ENCODE measurements at regions not wholly inside any gene's neighbourhood (a gene's known extent, or its start where the extent isn't known, plus 50 kb on each side); places are given as distances from the start of the nearest gene placed in this dataset.

- Mint-ChIP-seq H3K4me1 (no peaks in the 10 kb centered on the region), H3K4me3 (no peak overlapping the region), H3K36me3 (no peaks in the 10 kb centered on the region), H3K9me3 (no peaks in the 10 kb centered on the region), H3K27ac (no peak overlapping the region)
- DNase-seq (ENCODE audit: low spot score in 2 of 2) = no peak
- no peak for ATAC-seq
Observed at GRCh38 chr13:30024125-30024865, 173.9 kb upstream of the UBL3 start.

GRCh38 chr13:30023196-30023895 lies 172.9 kb upstream of the UBL3 start:
- ATAC-seq = no peak
- Mint-ChIP-seq H3K9me3 (no peaks in the 10 kb centered on the region), H3K4me3 (no peak overlapping the region), H3K4me1 (no peaks in the 10 kb centered on the region), H3K27ac (no peak overlapping the region), H3K36me3 (no peaks in the 10 kb centered on the region)
- DNase-seq (ENCODE audit: low spot score in 2 of 2) = no peak

GRCh38 chr13:30022796-30023195 lies 172.4 kb upstream of the UBL3 start:
- Mint-ChIP-seq H3K36me3 (no peaks in the 10 kb centered on the region), H3K4me3 (no peak overlapping the region), H3K9me3 (no peaks in the 10 kb centered on the region), H3K4me1 (no peaks in the 10 kb centered on the region), H3K27ac (no peak overlapping the region)
- DNase-seq (ENCODE audit: low spot score in 2 of 2) (no peak), ATAC-seq (no peak)

DNA sequence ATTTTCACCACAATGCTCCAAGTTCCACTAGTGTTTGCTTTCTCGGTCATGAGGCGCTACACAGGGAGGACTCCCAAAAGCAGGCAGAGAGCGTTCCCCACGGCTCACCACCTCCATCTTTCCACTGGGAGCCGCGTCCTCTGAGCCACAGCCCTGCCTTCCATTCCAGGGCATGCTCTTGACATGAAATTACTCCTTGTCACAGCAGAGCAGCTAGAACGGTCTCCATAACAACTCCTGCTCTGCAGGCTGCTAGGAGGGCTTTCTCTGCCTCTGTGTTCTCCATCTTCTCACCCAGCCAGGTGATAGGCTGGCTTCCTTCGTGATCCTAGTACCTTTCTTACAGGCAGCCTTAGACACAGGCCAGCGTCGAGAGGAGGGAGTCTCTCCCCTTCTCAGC lies 171.8 kb upstream of the UBL3 start:
- no peaks in the 10 kb centered on the region for H3K36me3 Mint-ChIP-seq
- no peak overlapping the region for H3K27ac Mint-ChIP-seq
- no peaks in the 10 kb centered on the region for H3K9me3 Mint-ChIP-seq
- H3K4me1 Mint-ChIP-seq = no peaks in the 10 kb centered on the region
- DNase-seq (ENCODE audit: low spot score in 2 of 2) = no peak
- H3K4me3 Mint-ChIP-seq = no peak overlapping the region
- no peak for ATAC-seq

DNA sequence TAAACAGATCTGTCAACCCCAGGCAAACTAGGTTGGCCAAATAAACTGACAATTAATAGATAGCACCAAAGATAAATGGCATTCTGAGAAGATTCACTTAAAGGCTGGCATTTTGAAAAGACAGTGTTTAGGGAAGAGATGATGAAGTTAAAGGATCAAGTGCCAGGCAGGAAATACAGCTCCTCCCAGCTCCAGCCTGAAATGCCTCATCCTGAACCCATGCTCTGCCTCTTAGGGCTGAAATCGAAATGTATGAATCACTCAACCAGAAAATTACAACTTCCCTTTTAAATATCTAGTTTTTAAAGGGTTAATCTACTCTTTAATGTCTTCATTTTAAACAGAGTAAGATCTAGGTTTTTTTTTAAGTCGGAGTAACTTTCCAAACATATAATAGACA lies 171.2 kb upstream of the UBL3 start:
- H3K4me3 Mint-ChIP-seq = no peak overlapping the region
- H3K9me3 Mint-ChIP-seq = no peaks in the 10 kb centered on the region
- no peak for DNase-seq (ENCODE audit: low spot score in 2 of 2)
- no peaks in the 10 kb centered on the region for H3K4me1 Mint-ChIP-seq
- H3K36me3 Mint-ChIP-seq = no peaks in the 10 kb centered on the region
- no peak overlapping the region for H3K27ac Mint-ChIP-seq
- no peak for ATAC-seq

- DNase-seq (ENCODE audit: low spot score in 2 of 2) = no peak
- H3K9me3 Mint-ChIP-seq = no peaks in the 10 kb centered on the region
Observed at GRCh38 chr13:30020726-30021312, 170.4 kb upstream of the UBL3 start.

GRCh38 chr13:30019648-30020626 lies 169.5 kb upstream of the UBL3 start:
- Mint-ChIP-seq H3K36me3 (no peaks in the 10 kb centered on the region), H3K4me3 (no peak overlapping the region), H3K9me3 (no peaks in the 10 kb centered on the region), H3K4me1 (no peaks in the 10 kb centered on the region), H3K27ac (no peak overlapping the region)
- no peak for DNase-seq (ENCODE audit: low spot score in 2 of 2)
- ATAC-seq = no peak

More at GRCh38 chr13:30020726-30021312, 170.4 kb upstream of the UBL3 start:
- no peak for ATAC-seq
- H3K4me1 Mint-ChIP-seq = no peaks in the 10 kb centered on the region
- no peaks in the 10 kb centered on the region for H3K36me3 Mint-ChIP-seq
- H3K27ac Mint-ChIP-seq = no peak overlapping the region
- H3K4me3 Mint-ChIP-seq = no peak overlapping the region

- no peak overlapping the region for H3K4me3 Mint-ChIP-seq
- no peak for DNase-seq (ENCODE audit: low spot score in 2 of 2)
- ATAC-seq = no peak
- H3K36me3 Mint-ChIP-seq = no peaks in the 10 kb centered on the region
- no peaks in the 10 kb centered on the region for H3K4me1 Mint-ChIP-seq
- no peaks in the 10 kb centered on the region for H3K9me3 Mint-ChIP-seq
- no peak overlapping the region for H3K27ac Mint-ChIP-seq
Observed at GRCh38 chr13:30017880-30018279, 167.5 kb upstream of the UBL3 start.

DNA sequence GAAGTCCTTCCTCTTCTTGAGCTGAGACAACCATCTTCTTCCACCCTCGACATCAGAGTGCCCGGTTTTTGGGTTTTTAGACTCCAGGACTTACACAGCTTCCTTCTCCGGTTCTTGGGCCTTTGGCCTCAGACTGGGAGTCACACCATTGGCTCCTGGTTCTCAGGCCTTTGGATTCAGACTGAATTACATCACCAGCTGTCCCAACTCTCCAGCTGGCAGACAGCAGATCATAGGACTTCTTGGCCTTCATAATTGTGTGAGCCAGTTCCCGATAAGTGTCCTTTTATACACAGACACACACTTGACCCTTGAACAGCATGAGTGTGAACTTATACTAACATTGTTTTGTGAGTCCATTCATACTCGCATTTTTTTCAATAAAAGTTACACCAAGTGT lies 166.0 kb upstream of the UBL3 start:
- ATAC-seq = no peak
- H3K27ac Mint-ChIP-seq = no peak overlapping the region
- no peaks in the 10 kb centered on the region for H3K36me3 Mint-ChIP-seq
- H3K4me3 Mint-ChIP-seq = no peak overlapping the region
- DNase-seq (ENCODE audit: low spot score in 2 of 2) = no peak
- H3K9me3 Mint-ChIP-seq = no peaks in the 10 kb centered on the region
- H3K4me1 Mint-ChIP-seq = no peaks in the 10 kb centered on the region

- Mint-ChIP-seq H3K27ac (no peak overlapping the region), H3K4me3 (no peak overlapping the region), H3K36me3 (no peaks in the 10 kb centered on the region), H3K4me1 (peaks cover 17% of the 10 kb centered on the region), H3K9me3 (no peaks in the 10 kb centered on the region)
- DNase-seq (ENCODE audit: low spot score in 2 of 2) (no peak), ATAC-seq (no peak)
Observed at GRCh38 chr13:30009411-30009810, 159.0 kb upstream of the UBL3 start.

- no peaks in the 10 kb centered on the region for H3K36me3 Mint-ChIP-seq
- H3K27ac Mint-ChIP-seq = no peak overlapping the region
- no peak for ATAC-seq
Observed at GRCh38 chr13:30006246-30006645, 155.8 kb upstream of the UBL3 start.

DNA sequence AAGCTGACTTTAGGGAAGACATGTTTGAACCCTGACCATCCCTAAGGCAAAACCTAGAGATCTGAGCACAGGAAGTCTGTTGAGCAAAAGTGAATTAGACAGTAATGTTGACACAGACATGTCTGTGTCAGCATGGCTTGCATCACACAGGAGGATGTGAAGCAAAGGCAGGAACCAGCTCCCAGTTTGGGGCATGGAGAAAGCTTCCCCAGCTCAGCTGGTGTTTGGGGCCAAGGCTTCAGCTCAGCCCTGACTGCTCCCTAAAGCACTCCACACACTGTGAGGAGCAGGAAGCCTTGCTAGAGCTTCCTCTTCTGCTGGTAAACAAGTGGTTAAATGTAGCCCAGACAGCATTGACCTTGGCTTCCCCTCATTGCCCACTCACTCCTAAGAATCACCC lies 153.8 kb upstream of the UBL3 start:
- Mint-ChIP-seq H3K27ac (no peak overlapping the region), H3K4me3 (no peak overlapping the region), H3K36me3 (no peaks in the 10 kb centered on the region), H3K4me1 (peaks cover 23% of the 10 kb centered on the region), H3K9me3 (no peaks in the 10 kb centered on the region)
- no peak for ATAC-seq
- no peak for DNase-seq (ENCODE audit: low spot score in 2 of 2)

More at GRCh38 chr13:30006246-30006645, 155.8 kb upstream of the UBL3 start:
- peaks cover 23% of the 10 kb centered on the region for H3K4me1 Mint-ChIP-seq
- H3K9me3 Mint-ChIP-seq = no peaks in the 10 kb centered on the region
- no peak overlapping the region for H3K4me3 Mint-ChIP-seq
- DNase-seq (ENCODE audit: low spot score in 2 of 2) = no peak

GRCh38 chr13:30002577-30002976 lies 152.2 kb upstream of the UBL3 start:
- no peaks in the 10 kb centered on the region for H3K9me3 Mint-ChIP-seq
- ATAC-seq = peak; percentile 71
- H3K4me1 Mint-ChIP-seq = peaks cover 23% of the 10 kb centered on the region
- no peak overlapping the region for H3K27ac Mint-ChIP-seq
- DNase-seq (ENCODE audit: low spot score in 2 of 2) = no peak
- no peak overlapping the region for H3K4me3 Mint-ChIP-seq
- H3K36me3 Mint-ChIP-seq = no peaks in the 10 kb centered on the region

DNA sequence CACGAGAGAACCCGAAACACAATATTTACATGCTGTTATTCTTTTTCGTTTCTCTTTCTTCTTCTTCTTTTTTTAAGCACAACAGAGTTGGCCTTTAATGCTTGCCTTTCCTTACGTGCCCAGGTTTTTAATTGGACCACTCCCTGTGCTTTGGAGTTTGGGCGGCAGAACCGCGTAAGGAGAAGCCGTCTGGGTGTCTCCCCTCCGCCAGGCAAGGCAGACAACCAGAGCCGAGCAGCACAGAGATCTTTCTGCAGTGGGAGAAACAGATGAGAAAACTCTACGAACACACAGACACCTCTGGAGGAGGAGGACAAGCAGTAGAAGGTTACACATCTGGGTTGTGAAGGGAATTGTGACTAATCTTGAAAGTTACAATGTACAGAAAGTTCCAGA lies 150.0 kb upstream of the UBL3 start:
- no peak overlapping the region for H3K27ac Mint-ChIP-seq
- DNase-seq (ENCODE audit: low spot score in 2 of 2) (no peak), ATAC-seq (no peak)
- no peaks in the 10 kb centered on the region for H3K36me3 Mint-ChIP-seq
- H3K4me3 Mint-ChIP-seq = no peak overlapping the region
- H3K9me3 Mint-ChIP-seq = no peaks in the 10 kb centered on the region
- peaks cover 12% of the 10 kb centered on the region for H3K4me1 Mint-ChIP-seq

Data from stimulated activated effector memory CD8-positive, alpha-beta T cell treated with anti-CD3 and anti-CD28 coated beads, Interleukin-12 subunit alpha, Interleukin-12 subunit beta, amount 100 ng/mL, for 72 hours (primary cell).